NCI-H2227 treated with DMSO at 0.1 percent for 48 hours (cell line): ENCODE measurements at regions not wholly inside any gene's neighbourhood (a gene's known extent, or its start where the extent isn't known, plus 50 kb on each side); places are given as distances from the start of the nearest gene placed in this dataset.
"Not testable (repeated sequence)": the region's sequence is repeated elsewhere in the genome, so short reads cannot be mapped to it uniquely, and the experiment has no call there.

ENCODE experiments used
- DNase-seq: peaks from one replicate; lab custom pipeline; 2025; lab: John Stamatoyannopoulos, UW

DNA sequence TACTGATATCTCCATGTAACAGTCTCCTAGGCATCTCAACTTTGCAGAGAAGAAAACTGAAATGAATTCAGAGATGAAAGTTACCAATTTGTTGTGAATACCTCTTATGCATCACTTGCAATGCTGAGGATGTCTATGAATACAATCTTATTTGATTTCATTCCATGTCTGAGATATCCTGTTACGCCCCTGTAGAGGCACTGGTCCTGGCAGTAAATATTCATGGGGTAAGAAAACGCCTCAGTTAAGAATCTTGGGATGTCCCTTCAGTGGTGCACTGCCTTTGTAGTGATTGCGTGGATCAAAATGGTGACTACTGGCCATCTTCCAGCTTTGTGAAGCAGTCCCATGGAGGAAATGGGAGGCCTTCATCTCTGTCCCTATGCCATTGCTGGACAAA is 229.1 kb upstream of the C9orf72 start:
- DNase-seq, result no peak

DNA sequence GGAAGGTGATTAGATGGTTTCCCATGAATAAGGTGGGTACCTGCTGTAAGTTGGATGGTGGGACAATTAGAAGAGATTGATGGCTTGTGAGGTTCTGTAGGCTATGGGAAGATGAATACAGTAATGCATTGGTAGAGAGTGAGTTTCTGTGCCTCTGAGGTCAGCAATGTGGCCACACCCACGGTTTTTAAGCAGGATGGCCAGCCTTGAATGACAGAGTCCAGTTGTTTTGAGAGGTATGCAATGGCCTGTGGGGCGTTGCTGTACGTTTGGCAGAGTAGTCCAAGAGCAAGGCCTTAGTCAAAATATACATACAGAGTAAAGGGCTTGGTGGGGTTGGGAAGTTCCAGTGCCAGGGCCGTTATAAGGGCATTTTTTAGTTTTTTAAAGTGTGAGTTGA is 235.6 kb upstream of the C9orf72 start:
- DNase-seq, result no peak

DNA sequence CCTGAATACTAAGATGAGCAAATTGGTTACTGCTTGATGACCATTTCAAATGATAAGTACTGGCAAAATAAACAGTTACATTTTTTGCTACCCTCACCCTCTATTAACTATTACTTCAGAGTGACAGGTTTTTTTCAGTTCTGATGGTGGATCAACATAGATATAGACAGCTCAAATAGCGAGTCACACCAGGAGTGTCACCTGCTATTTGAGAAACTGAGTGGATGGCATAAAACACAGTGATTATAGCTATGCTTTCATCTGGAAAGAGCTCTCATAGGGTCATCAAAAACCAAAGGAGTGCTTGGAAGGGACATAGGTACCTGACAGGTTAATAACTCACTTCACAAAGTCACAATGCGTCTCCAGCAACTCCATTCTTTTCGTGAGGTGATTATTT is 244.5 kb upstream of the C9orf72 start:
- no peak for DNase-seq

DNA sequence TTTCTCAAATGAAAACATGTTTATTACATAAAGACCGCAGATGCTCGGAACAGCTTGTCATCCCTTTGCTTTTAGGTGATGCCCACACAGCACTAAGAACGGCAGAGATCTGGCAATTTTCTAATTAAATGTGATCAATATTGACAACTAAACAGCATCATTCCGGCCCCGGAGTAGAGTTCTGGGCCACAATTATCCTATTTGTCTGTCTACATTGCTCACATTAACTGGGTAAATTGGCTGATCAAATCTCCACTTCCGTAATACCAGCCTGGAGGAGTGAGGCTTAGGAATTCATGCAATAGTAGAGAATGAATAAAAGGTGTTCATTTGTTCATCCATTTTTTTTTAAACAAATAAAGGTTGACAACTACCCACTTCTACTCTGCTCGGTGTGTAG is 245.1 kb upstream of the C9orf72 start:
- DNase-seq, result no peak

DNA sequence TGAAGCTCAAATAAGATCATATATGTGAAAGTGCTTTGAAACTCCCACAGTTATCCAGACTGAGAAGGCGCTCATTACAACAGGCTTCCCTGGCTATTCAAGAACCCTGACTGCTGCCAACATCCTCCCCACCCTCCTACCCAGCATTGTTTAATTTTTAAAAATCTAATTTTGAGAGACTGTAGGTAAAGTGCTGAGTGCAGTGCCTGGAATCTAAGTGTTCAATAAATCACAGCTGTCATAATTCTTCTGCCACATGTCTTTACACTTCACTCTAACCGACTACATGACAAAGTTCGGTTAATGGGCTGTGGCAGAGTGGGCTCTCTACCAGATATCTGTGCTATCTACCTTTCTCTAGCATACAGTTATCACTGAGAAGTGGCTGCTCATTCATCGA is 255.6 kb upstream of the C9orf72 start:
- no peak for DNase-seq

DNA sequence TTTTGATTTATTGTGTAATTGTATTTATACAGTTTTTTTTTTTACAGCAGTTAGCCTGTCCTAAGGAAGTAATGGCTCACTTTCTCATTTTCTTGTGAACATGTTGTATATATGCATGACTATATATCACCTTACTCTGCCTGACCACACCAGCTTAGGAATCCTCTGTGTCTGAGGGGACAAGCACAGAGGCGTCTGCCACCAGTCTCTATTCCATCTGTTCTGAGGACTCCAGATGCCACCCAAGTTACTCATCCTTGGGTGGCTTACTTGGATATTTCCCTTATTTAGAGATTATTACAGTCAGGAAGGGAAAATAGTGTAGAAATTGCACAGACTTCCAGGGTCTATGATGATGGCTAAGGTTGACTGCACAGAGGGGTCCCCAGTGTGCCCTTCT is 256.3 kb upstream of the C9orf72 start:
- no peak for DNase-seq

DNA sequence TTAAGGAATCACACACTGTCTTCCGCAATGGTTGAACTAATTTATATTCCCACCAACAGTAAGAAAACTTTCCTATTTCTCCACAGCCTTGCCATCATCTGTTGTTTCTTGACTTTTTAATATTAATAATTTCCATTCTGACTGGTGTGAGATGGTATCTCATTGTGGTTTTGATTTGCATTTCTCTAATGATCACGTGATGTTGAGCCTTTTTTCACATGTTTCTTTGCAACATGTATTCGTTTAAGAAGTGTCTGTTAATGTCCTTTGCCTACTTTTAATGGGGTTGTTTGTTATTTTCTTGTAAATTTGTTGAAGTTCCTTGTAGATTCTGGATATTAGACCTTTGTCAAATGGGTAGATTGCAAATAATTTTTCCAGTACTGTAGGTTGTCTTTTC is 258.8 kb upstream of the C9orf72 start:
- not testable (repeated sequence) for DNase-seq

DNA sequence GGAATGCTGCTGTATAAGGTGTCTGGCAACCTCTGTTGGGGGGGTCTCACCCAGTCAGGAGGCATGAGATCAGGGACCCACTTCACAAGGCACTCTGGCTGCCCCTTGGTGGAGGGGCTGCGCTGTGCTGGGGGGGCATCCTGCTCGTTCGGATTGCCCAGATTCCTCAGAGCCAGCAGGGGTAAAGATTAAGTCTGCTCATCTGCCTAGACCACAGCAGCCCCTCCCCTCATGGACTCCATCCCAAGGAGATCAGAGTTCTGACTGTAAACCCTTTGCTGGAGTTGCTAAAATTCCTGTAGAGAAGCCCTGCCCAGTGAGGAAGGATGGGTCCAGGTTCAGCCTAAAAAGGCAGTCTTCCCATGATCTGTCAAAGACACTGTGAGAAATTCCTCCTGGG is 262.0 kb upstream of the C9orf72 start:
- DNase-seq, result no peak

DNA sequence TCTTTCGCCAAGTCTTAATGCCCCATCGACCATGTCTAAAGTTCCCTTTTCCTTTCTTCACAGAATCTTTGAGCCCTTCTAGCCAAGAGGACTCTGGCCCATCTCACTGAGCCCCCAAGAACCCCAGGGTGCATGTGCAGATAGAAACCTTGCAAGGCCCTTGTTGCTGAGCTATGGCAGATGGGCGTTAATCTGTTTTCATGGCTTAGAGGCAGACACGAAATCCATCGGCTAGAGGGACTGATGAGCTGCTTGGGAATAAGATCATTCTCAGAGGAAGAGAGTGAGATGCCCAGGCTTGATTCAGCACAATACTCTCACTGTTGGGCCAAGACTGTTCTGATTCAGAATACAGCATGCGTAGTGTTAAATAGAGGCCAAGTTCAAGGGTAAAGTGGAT is 262.5 kb upstream of the C9orf72 start:
- no peak for DNase-seq

DNA sequence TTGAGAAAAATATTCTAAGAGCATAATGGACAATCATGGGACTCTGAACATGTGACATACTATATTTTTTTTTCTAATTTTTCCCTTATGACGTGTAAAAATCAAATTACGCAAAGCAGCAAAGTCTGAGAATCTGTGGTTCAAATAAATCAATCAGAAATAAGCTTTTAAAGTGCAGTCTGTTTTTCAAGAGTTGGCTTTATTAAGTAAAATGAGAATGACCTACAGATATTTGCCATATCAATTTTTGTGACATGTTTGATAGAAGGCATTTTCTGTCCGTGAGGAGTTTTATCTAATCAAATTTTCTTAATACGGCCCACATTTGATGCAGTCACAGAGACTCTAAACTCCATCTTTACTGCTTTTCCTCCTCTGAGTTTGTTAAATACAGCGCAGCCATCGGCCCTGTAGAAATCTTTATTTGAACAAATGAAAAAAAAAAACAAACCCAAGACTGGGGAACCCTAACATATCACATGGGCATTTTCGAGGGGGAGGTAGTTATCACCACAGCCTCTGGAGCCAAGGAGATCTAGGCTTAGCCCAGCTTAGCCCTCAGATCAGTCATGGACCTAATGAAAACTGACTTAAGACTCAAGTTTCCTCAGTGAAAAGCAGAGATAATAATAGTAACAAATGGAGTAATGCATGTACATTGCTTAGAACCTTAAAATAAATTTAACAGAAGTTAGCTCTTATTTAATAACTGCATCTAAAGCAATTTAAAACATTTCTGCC is 263.6 kb upstream of the C9orf72 start:
- DNase-seq, result no peak

DNA sequence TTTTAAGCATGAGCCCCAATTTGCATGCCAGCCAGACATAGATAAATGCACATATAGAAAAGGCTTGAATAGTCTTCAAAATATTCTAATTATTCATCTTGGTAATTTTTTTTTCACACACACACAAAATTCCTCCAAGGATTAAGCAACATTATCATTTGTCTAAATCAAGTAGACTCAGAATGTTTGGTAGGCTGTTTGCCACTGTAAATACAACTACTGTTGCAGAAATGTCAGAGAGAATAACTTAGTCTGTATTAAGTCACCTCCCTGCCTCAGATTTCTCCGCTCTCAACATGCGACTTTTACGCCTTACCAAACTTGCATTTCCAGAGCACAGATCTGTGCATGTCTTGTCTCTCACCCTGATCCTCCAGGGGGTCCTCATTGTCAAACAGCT is 265.6 kb upstream of the C9orf72 start:
- no peak for DNase-seq

DNA sequence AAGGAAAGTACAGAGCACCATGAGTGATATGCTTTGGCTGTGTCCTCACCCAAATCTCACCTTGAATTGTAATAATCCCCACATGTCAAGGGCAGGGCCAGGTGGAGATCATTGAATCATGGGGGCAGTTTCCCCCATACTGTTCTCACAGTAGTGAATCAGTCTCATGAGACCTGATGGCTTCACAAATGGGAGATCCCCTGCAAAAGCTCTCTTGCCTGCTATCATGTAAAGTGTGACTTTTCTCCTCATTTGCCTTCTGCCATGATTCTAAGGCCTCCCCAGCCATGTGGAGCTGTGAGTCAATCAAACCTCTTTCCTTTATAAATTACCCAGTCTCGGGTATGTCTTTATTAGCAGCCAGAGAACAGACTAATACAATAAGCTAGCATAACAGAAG is 266.5 kb upstream of the C9orf72 start:
- DNase-seq, result not testable (repeated sequence)

DNA sequence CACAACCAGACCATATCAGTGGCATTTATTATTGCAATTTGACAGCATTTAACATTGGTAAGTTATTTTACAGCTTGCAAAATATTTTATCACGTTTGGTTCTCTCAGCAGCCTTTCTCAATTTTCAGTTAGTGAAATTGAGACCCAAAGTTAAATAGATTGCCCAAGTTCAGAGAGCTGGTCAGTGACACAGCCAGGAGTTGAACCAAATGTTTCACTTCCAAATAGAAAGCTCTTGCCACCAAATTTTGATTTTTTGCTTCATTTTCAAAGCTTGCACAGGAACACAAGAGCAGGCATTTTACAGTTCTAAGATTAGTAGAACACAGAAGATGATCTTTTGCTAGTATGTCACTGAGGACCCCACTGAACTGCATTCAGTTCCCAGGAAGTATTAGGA is 271.5 kb upstream of the C9orf72 start:
- DNase-seq, result no peak

DNA sequence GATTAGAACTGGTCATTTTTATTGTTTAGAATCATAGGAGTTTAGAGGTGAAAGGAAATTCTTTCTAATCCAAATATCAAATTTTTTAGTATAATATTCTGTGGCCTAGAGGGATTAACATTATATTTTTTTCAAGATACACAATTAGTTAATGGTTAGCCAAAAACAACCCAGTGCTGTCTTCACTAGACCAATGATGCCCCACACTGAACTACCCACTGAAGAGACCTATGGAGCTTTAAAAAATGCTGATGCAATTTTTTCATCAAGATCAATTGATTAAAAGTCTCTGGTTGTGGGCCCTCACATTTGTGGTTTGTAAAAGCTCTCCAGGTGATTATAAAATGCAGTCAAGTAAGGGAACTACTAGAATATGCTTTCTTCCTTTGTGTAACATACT is 274.1 kb upstream of the C9orf72 start:
- no peak for DNase-seq

DNA sequence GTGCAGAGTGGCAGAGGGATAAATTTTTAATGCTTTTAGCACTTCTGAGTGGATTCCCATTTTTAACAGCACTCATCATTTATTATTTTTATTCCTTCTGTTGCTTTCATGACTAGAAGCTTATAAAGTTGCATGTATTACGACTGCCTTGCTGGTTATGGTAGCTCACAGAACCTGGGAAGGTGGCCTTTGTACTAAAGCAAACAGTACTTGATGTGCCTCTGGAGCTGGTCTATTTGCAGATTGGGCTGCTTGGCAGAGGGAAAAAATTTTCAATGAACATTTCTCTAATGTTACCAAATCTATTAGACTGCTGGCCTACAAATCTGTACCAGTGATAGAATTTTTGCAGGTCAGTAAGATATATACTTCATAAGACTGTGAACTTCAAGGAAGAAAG is 274.5 kb upstream of the C9orf72 start:
- no peak for DNase-seq

DNA sequence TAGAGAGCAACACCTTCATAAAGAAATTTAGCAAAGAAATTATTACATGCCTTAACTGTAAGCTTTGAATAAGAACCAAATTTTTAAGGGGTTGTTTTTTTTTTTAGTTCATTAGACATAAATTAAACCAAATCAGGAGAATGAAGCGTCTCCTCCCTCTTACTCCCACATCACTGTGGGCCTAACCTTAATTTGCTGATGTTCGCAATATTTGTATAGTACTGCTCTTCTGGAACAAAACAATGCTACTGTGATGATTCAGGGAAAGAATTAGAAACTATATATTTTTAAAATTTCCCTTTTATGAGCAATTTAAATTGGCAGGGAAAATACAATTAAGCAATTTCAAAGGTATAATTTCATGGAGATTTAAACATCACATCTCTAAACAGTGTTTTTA is 275.0 kb upstream of the C9orf72 start:
- DNase-seq, result no peak

DNA sequence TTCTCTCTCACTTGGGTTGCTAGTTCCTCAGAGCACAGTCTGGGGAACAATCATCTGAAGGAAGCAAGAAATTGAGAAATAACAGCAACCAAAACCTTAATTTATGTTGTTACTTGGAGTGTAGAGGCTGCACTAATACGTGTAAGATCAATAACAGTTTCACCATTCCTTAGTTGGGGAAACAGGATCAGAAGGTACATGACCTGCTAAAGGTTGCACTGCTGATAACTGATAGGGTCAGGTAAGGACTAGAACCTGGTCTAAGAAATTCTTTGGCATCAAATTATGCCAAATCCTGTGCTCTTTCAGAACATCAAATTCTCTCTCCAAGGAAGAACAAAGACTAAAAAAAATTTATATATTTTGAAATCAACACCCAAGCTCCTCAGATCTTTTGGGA is 278.6 kb upstream of the C9orf72 start:
- no peak for DNase-seq

DNA sequence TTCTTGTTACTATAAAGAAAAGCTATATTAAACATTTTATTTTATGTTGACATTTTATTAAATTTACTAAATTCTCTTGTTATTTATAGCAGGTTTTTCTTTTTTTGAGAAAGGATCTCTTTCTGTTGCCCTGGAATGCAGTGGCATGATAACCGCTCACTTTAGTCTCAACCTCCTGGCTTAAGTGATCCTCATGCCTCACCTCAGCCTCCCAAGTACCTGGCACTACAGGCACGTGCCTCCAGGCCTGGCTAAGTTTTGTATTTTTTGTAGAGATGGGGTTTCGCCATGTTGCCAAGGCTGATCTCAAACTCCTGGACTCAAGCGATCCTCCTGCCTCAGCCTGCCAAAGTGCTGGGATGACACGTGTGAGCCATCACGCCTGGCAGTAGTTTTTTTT is 280.2 kb upstream of the C9orf72 start:
- DNase-seq, result no peak

DNA sequence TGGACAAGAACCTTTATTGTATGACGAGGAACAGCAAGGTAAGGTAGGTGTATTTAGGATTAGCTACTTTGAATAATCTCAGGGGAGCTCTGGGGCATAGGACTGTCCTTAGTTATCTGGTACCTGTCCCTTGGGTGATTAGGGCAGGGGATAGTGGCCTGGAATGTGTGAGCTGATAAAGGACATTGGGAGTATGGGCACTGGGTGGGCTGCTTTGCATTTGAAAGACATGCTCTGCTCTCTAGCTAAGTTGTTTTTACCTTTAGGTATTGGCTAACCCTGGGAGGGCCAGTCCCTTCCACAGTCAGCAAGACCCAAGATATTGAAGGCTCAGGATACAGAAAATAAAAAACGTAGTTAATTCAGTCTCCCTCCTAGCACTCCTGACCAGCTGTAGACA is 282.8 kb upstream of the C9orf72 start:
- no peak for DNase-seq

DNA sequence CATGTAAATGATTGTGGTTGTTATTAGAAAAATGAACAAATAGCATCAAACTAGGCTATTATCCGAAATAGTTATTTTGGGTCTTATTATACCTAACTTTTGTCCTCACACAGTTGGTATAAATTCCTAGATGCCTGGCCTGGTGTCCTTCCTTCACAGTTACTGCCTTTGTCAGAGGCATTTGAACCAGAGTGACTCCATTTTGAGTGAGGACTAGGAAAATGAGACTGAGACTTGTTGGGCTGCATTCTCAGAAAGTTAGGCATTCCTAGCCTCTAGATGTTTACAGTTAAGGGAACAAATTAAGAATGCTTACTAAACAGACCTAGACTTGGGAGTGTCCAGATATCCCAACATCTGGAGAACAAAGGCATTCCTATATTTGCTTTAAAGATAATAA is 283.5 kb upstream of the C9orf72 start:
- DNase-seq, result no peak

DNA sequence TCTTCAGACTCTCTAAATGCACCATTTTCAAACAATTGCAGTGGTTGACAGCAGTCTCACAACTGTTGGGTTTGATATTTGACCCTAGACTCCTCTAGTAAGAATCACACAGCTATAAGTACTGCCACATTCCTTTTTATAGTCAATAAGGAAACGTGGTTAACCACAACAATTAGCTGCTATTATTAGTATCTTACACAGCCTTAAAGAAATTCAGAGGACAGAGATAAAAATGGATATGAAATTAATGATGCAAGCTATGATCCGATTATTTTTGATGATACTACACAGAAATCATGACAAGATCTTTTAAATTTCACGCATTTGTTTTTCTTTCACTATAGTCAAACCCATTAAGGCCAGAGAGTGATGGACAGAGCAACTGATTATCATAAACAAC is 288.6 kb upstream of the C9orf72 start:
- no peak for DNase-seq

DNA sequence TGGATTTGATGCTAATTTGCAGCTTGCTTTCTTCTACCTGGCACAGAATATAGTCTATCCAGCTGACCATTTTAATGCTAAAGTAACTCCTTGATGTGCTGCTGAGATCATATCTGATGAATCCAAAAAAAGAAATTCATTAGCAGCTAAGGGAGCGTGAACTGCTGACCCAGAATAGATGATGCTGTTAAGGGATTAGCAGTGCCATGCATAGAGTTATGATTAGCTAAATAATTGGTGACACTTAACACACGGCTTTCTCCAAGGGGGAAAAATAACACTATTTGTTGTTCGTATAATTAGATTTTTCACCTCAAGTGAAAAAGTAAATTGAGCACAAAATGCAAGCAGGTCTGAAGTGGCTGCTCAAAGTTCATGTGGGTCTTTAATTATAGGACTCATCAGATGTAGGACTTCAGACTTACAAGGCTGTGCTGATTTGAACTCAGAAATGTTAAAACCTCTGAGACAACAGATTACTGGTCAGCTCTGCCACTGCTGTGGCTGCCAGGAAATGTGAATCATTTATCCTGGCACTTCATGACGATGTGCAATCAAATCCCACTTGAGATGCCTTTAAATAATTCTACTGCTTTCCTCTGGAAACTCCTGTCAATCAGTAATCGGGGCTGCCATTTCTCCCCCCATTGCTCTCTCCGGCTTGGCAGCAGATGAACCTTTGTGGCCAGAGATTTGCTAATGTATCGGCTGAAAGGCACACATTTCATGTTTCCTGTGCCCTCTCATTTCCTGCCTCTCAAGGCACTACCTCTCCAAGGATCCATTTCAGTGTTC is 291.6 kb upstream of the C9orf72 start:
- no peak for DNase-seq

DNA sequence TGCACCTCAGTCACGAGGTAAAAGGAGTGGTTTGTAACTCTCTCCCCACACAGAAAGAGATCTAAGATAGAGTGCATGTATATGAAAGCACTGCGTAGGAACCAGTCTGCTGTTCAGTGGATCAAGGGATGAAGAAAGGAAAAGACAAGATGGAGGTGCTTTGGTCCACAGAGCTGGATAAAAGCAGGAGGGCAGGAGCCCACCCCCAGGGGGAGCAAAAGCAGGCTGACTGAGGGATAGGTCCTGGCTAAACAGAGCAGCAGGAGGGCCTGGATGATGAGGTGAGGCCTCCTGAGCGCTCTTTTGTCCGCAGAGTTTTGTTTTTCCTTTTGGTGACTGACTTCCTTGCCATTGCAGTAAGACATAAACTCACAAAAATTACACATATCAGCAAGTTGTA is 293.5 kb upstream of the C9orf72 start:
- no peak for DNase-seq

DNA sequence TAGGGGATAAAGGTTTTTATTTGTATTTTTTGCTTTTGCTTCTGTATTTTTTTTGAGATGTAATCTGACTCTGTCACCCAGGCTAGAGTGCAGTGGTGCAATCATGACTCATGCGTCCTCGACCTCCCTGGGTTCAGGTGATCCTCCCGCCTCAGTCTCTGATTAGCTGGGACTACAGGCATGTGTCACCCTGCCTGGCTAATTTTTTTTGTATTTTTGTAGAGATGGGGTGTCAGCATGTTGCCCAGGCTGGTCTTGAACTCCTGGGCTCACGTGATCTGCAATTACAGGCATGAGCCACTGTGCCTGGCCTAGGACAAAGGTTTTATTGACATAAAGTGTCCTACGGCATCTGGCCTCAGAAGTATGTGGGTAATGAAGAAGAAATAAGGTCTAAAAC is 297.1 kb upstream of the C9orf72 start:
- DNase-seq, result no peak
